Liver (tissue), 8 donors: ENCODE measurements at regions not wholly inside any gene's neighbourhood (a gene's known extent, or its start where the extent isn't known, plus 50 kb on each side); places are given as distances from the start of the nearest gene placed in this dataset.
A peak's percentile ranks its signal among the peaks of the same experiment; 100 is the strongest.

Source experiments
- DNase-seq: peaks from one replicate; pipeline ENCODE4 v3.0.0-alpha.2; 2017; ENCODE audit warnings: low spot score
- H3K27ac ChIP-seq, 2 donors: one replicate each; pipeline ENCODE4 v1.7.0; 2013; ENCODE audit warnings: inconsistent platforms in 2 of 2, low read length in 2 of 2, control low read depth in 1 of 2, low read depth in 1 of 2, mild to moderate bottlenecking in 1 of 2
- H3K27me3 ChIP-seq, 4 donors: one replicate each; pipeline versions ENCODE4 v1.6.1 to v1.7.0; 2013; ENCODE audit warnings: low read length in 3 of 4, inconsistent platforms in 1 of 4, mild to moderate bottlenecking in 1 of 4, moderate library complexity in 1 of 4; ENCODE audit not compliant: control insufficient read depth in 4 of 4, insufficient read depth in 4 of 4
- H3K36me3 ChIP-seq, 4 donors: one replicate each; pipeline versions ENCODE4 v1.6.1 to v1.7.0; 2013; ENCODE audit warnings: low read length in 3 of 4, mild to moderate bottlenecking in 3 of 4, low read depth in 1 of 4, moderate library complexity in 1 of 4; ENCODE audit not compliant: control insufficient read depth in 4 of 4, insufficient read depth in 3 of 4
- H3K4me1 ChIP-seq, 4 donors: one replicate each; pipeline versions ENCODE4 v1.6.1 to v1.7.0; 2013; ENCODE audit warnings: low read length in 3 of 4, mild to moderate bottlenecking in 3 of 4, moderate library complexity in 1 of 4; ENCODE audit not compliant: control insufficient read depth in 4 of 4, insufficient read depth in 4 of 4
- H3K4me3 ChIP-seq, 3 donors: one replicate each; pipeline versions ENCODE4 v1.6.1 to v1.7.0; 2013; ENCODE audit warnings: low read length in 3 of 3, control low read depth in 1 of 3, low read depth in 1 of 3, mild to moderate bottlenecking in 1 of 3
- H3K9ac ChIP-seq, 2 donors: one replicate each; pipeline ENCODE4 v1.7.0; 2013; ENCODE audit warnings: low read length in 2 of 2, mild to moderate bottlenecking in 2 of 2, moderate library complexity in 2 of 2, control low read depth in 1 of 2, low read depth in 1 of 2
- H3K9me3 ChIP-seq, 4 donors: one replicate each; pipeline versions ENCODE4 v1.6.1 to v1.7.0; 2013; ENCODE audit warnings: low read length in 3 of 4; ENCODE audit not compliant: control insufficient read depth in 4 of 4
- FOXA1 ChIP-seq: IDR thresholded peaks from 2 replicates; pipeline ENCODE4 v1.6.1; 2016; ENCODE audit warnings: antibody characterized with exemption
- FOXA2 ChIP-seq: IDR thresholded peaks from 2 replicates; pipeline ENCODE4 v1.6.1; 2016; ENCODE audit warnings: antibody characterized with exemption
- GABPA ChIP-seq, 2 donors: IDR thresholded peaks in 1 of 2; conservative IDR thresholded peaks in 1 of 2; 2 replicates each; pipeline ENCODE4 v1.6.1; 2016; ENCODE audit warnings: antibody characterized with exemption in 2 of 2, mild to moderate bottlenecking in 1 of 2, moderate library complexity in 1 of 2
- HNF4A ChIP-seq, 2 donors: conservative IDR thresholded peaks; 2 replicates each; pipeline ENCODE4 v1.6.1; 2016; ENCODE audit warnings: antibody characterized with exemption in 2 of 2, mild to moderate bottlenecking in 2 of 2
- HNF4G ChIP-seq: IDR thresholded peaks from 2 replicates; pipeline ENCODE4 v1.6.1; 2016; ENCODE audit warnings: antibody characterized with exemption
- JUND ChIP-seq, 2 donors: IDR thresholded peaks; 2 replicates each; pipeline ENCODE4 v1.6.1; 2016; ENCODE audit warnings: antibody characterized with exemption in 2 of 2
- NR2F2 ChIP-seq: IDR thresholded peaks from 2 replicates; pipeline ENCODE4 v1.6.1; 2016; ENCODE audit warnings: antibody characterized with exemption
- RAD21 ChIP-seq, 2 donors: IDR thresholded peaks; 2 replicates each; pipeline ENCODE4 v1.6.1; 2016; ENCODE audit warnings: antibody characterized with exemption in 2 of 2, mild to moderate bottlenecking in 2 of 2
- RXRA ChIP-seq, 2 donors: IDR thresholded peaks; 2 replicates each; pipeline ENCODE4 v1.6.1; 2017 to 2018; ENCODE audit warnings: antibody characterized with exemption in 2 of 2, mild to moderate bottlenecking in 1 of 2
- TAF1 ChIP-seq: conservative IDR thresholded peaks from 2 replicates; pipeline ENCODE4 v1.6.1; 2016; ENCODE audit warnings: antibody characterized with exemption, mild to moderate bottlenecking
- YY1 ChIP-seq: IDR thresholded peaks from 2 replicates; pipeline ENCODE4 v1.6.1; 2016; ENCODE audit warnings: antibody characterized with exemption, mild to moderate bottlenecking
- WGBS: extraction: QIAGEN DNeasy Blood & Tissue Kit; methylation state at CpG from one replicate; pipeline ENCODE4 v1.1.7; 2013; 5-methylcytosine and 5-hydroxymethylcytosine counted together
- TF ChIP-seq, protein P1 (sequence below): fragments of 150-350 bp; IDR thresholded peaks from 2 replicates; pipeline ENCODE4 v1.5.1; 2017; ENCODE audit warnings: improper control_type of control experiment, low read depth, low read length; ENCODE audit not compliant: missing input control
- TF ChIP-seq, protein P2 (sequence below): IDR thresholded peaks from 2 replicates; pipeline ENCODE4 v1.6.1; 2016; ENCODE audit warnings: antibody characterized with exemption
- TF ChIP-seq, protein P3 (sequence below): IDR thresholded peaks from 2 replicates; pipeline ENCODE4 v1.6.1; 2016; ENCODE audit warnings: antibody characterized with exemption, mild to moderate bottlenecking
- donor health status: healthy.
- donor health status: healthy.
- donor health status: healthy.
- donor health status: healthy.
- donor health status: healthy.

DNA sequence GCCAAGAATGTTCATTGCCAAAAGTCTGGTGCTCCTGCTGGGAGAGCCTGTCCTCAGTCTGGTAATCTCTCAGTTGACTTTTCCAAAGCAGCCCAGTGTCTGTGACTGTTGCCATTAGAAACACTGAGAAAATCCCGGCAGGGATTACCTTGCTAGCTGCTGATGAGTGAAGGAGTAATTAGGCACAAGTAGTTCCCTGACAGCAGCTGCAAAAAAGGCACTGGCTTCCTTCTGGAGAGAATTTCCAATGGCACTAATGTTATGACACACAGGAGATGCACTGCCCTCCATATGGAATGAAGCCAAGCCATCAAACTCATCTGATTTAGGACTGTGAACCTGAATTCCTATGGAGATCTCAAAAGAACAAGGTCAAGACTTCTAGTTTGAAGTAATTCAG, 1321.2 kb upstream of the SEL1L start:
- TF ChIP-seq NR2F2 (no peak), YY1 (no peak), RAD21 (IDR thresholded peaks at IDR 0.05) (no peak), RXRA (IDR thresholded peaks at IDR 0.05) (no peak), TAF1 (no peak), JUND (IDR thresholded peaks at IDR 0.05) (no peak), HNF4G (no peak), GABPA (IDR thresholded peaks at IDR 0.05 in 1 of 2, conservative IDR thresholded peaks at IDR 0.05 in 1 of 2) (no peak), FOXA1 (no peak), HNF4A (conservative IDR thresholded peaks at IDR 0.05) (no peak)
- TF ChIP-seq, protein P1, sequence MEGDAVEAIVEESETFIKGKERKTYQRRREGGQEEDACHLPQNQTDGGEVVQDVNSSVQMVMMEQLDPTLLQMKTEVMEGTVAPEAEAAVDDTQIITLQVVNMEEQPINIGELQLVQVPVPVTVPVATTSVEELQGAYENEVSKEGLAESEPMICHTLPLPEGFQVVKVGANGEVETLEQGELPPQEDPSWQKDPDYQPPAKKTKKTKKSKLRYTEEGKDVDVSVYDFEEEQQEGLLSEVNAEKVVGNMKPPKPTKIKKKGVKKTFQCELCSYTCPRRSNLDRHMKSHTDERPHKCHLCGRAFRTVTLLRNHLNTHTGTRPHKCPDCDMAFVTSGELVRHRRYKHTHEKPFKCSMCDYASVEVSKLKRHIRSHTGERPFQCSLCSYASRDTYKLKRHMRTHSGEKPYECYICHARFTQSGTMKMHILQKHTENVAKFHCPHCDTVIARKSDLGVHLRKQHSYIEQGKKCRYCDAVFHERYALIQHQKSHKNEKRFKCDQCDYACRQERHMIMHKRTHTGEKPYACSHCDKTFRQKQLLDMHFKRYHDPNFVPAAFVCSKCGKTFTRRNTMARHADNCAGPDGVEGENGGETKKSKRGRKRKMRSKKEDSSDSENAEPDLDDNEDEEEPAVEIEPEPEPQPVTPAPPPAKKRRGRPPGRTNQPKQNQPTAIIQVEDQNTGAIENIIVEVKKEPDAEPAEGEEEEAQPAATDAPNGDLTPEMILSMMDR, result no peak
- TF ChIP-seq, protein P2, sequence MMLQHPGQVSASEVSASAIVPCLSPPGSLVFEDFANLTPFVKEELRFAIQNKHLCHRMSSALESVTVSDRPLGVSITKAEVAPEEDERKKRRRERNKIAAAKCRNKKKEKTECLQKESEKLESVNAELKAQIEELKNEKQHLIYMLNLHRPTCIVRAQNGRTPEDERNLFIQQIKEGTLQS, result no peak
- TF ChIP-seq, protein P3, sequence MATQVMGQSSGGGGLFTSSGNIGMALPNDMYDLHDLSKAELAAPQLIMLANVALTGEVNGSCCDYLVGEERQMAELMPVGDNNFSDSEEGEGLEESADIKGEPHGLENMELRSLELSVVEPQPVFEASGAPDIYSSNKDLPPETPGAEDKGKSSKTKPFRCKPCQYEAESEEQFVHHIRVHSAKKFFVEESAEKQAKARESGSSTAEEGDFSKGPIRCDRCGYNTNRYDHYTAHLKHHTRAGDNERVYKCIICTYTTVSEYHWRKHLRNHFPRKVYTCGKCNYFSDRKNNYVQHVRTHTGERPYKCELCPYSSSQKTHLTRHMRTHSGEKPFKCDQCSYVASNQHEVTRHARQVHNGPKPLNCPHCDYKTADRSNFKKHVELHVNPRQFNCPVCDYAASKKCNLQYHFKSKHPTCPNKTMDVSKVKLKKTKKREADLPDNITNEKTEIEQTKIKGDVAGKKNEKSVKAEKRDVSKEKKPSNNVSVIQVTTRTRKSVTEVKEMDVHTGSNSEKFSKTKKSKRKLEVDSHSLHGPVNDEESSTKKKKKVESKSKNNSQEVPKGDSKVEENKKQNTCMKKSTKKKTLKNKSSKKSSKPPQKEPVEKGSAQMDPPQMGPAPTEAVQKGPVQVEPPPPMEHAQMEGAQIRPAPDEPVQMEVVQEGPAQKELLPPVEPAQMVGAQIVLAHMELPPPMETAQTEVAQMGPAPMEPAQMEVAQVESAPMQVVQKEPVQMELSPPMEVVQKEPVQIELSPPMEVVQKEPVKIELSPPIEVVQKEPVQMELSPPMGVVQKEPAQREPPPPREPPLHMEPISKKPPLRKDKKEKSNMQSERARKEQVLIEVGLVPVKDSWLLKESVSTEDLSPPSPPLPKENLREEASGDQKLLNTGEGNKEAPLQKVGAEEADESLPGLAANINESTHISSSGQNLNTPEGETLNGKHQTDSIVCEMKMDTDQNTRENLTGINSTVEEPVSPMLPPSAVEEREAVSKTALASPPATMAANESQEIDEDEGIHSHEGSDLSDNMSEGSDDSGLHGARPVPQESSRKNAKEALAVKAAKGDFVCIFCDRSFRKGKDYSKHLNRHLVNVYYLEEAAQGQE, result no peak
- Histone ChIP-seq H3K9me3 (no peaks in the 10 kb centered on the region), H3K27me3 (no peaks in the 10 kb centered on the region), H3K36me3 (no peaks in the 10 kb centered on the region), H3K9ac (no peak overlapping the region), H3K4me1 (no peaks in the 10 kb centered on the region), H3K27ac (no peak overlapping the region), H3K4me3 (no peak overlapping the region)
- WGBS, result 38% methylated on average over 1 of the region's 1 CpG
- no peak for DNase-seq

DNA sequence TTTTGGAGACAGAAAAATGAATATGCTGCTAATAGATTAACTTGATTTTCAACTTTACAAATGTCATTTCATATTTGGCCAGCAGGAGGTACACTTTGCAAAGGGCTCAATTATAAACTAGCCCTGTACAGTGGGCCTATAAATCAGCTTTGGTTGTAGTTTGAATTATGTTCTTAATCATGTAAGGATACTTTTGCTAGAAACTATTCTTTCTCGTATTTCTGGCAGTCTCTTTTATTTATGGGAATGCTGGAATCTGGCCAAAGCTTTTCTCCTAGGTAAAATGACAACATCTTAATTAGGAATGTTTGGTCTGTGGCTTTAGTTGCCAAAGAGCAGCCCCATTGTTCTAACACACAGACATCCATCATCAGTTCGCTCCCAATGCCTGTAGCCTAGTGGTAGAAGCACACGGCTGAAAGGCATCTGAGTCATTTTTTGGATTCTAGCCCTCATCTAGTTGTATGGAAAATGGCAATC, 1322.3 kb upstream of the SEL1L start:
- TF ChIP-seq, protein P1, result peak; percentile 12
- TF ChIP-seq RAD21 (IDR thresholded peaks at IDR 0.05), result peak; percentile 46 to 48
- no peak for TF ChIP-seq FOXA2
- Histone ChIP-seq H3K27me3 (no peaks in the 10 kb centered on the region), H3K9ac (no peak overlapping the region), H3K9me3 (no peaks in the 10 kb centered on the region), H3K4me1 (no peaks in the 10 kb centered on the region), H3K4me3 (no peak overlapping the region), H3K36me3 (no peaks in the 10 kb centered on the region), H3K27ac (no peak overlapping the region)
- DNase-seq, result no peak
- 52% methylated on average over 3 of the region's 3 CpGs for WGBS
